ENCODE measurements at regions not wholly inside any gene's neighbourhood (a gene's known extent, or its start where the extent isn't known, plus 50 kb on each side); places are given as distances from the start of the nearest gene placed in this dataset.

- no peak for TF ChIP-seq CTCF (IDR thresholded peaks at IDR 0.05)
- TF ChIP-seq POLR2A (IDR thresholded peaks at IDR 0.05): no peak
Measured at GRCh38 chr12:23014749-23015148, 389.8 kb downstream of the ETNK1 start.
